Vagina (tissue), 2 donors: ENCODE measurements at regions not wholly inside any gene's neighbourhood (a gene's known extent, or its start where the extent isn't known, plus 50 kb on each side); places are given as distances from the start of the nearest gene placed in this dataset.

Experiments
- DNase-seq, 2 donors: peaks; one replicate each; pipeline ENCODE4 v3.0.0-alpha.2; 2017; ENCODE audit errors: extremely low spot score in 2 of 2
- H3K27ac ChIP-seq: fragments of 200-600 bp; sonication (generic); one replicate; pipeline ENCODE4 v1.5.1; 2019
- H3K27me3 ChIP-seq: fragments of 200-600 bp; sonication (generic); one replicate; pipeline ENCODE4 v1.5.1; 2019
- H3K36me3 ChIP-seq, 2 donors: fragments of 200-600 bp; sonication (generic); one replicate each; pipeline ENCODE4 v1.5.1; 2017 to 2019
- H3K4me1 ChIP-seq: fragments of 200-600 bp; sonication (generic); one replicate; pipeline ENCODE4 v1.5.1; 2019
- H3K4me3 ChIP-seq, 2 donors: fragments of 200-600 bp; sonication (generic); 1 replicate in 1 of 2; 2 replicates in 1 of 2; pipeline ENCODE4 v1.5.1; 2016 to 2019
- H3K9me3 ChIP-seq: fragments of 200-600 bp; sonication (generic); one replicate; pipeline ENCODE4 v1.5.1; 2019
- CTCF ChIP-seq, 3 experiments: fragments of 450-650 bp in 2 of 3; fragments of 200-600 bp in 1 of 3; sonication (generic) in 1 of 3; IDR thresholded peaks; one replicate each; pipeline ENCODE4 v1.5.1; 2017 to 2019; ENCODE audit warnings: antibody characterized with exemption in 3 of 3, mild to moderate bottlenecking in 2 of 3, moderate library complexity in 2 of 3
- POLR2A ChIP-seq, 2 donors: fragments of 450-650 bp; IDR thresholded peaks; one replicate each; pipeline ENCODE4 v1.6.1; 2017; ENCODE audit warnings: antibody characterized with exemption in 2 of 2, mild to moderate bottlenecking in 2 of 2, moderate library complexity in 2 of 2
- POLR2AphosphoS5 ChIP-seq, 2 donors: sonication (generic); formaldehyde crosslinking; IDR thresholded peaks; one replicate each; pipeline ENCODE4 v1.9.0; 2017; ENCODE audit warnings: antibody characterized with exemption in 2 of 2, mild to moderate bottlenecking in 2 of 2, low read depth in 1 of 2; ENCODE audit not compliant: insufficient read depth in 1 of 2
- intact Hi-C: fragments of 100-400 bp; cut with DNase I; formaldehyde crosslinking; loops from one replicate; pipeline ENCODE4 v1.15.1; 2023

GRCh38 chr9:103399535-103399934 lies 404.4 kb downstream of the CYLC2 start:
- Histone ChIP-seq H3K27me3 (no peaks in the 10 kb centered on the region), H3K9me3 (no peaks in the 10 kb centered on the region), H3K27ac (no peak overlapping the region), H3K4me3 (no peak overlapping the region), H3K4me1 (no peaks in the 10 kb centered on the region), H3K36me3 (no peaks in the 10 kb centered on the region)
- TF ChIP-seq POLR2A (IDR thresholded peaks at IDR 0.05) (no peak), CTCF (IDR thresholded peaks at IDR 0.05) (no peak), POLR2AphosphoS5 (IDR thresholded peaks at IDR 0.05; ENCODE audit: insufficient read depth in 1 of 2, low read depth in 1 of 2) (no peak)
- intact Hi-C loops, result no loop called here
- DNase-seq, result no peak

- intact Hi-C loops, result no loop called here
- DNase-seq, result no peak
- TF ChIP-seq POLR2AphosphoS5 (IDR thresholded peaks at IDR 0.05; ENCODE audit: insufficient read depth in 1 of 2, low read depth in 1 of 2) (no peak), POLR2A (IDR thresholded peaks at IDR 0.05) (no peak), CTCF (IDR thresholded peaks at IDR 0.05) (no peak)
- H3K27me3 ChIP-seq, result no peaks in the 10 kb centered on the region
- no peaks in the 10 kb centered on the region for H3K9me3 ChIP-seq
- no peaks in the 10 kb centered on the region for H3K36me3 ChIP-seq
- H3K27ac ChIP-seq, result no peak overlapping the region
- no peaks in the 10 kb centered on the region for H3K4me1 ChIP-seq
- no peak overlapping the region for H3K4me3 ChIP-seq
These were observed 412.1 kb downstream of the CYLC2 start for GRCh38 chr9:103407260-103407659.

- Histone ChIP-seq H3K27me3 (no peaks in the 10 kb centered on the region), H3K27ac (no peak overlapping the region), H3K9me3 (no peaks in the 10 kb centered on the region), H3K4me3 (no peak overlapping the region), H3K4me1 (no peaks in the 10 kb centered on the region), H3K36me3 (no peaks in the 10 kb centered on the region)
- no peak for DNase-seq
- TF ChIP-seq POLR2A (IDR thresholded peaks at IDR 0.05) (no peak), POLR2AphosphoS5 (IDR thresholded peaks at IDR 0.05; ENCODE audit: insufficient read depth in 1 of 2, low read depth in 1 of 2) (no peak), CTCF (IDR thresholded peaks at IDR 0.05) (no peak)
- intact Hi-C loops, result no loop called here
These were observed 414.9 kb downstream of the CYLC2 start for GRCh38 chr9:103410059-103410458.

GRCh38 chr9:103427696-103428095 lies 432.6 kb downstream of the CYLC2 start:
- intact Hi-C loops, result no loop called here
- no peaks in the 10 kb centered on the region for H3K9me3 ChIP-seq
- no peak for DNase-seq
- TF ChIP-seq CTCF (IDR thresholded peaks at IDR 0.05) (no peak), POLR2AphosphoS5 (IDR thresholded peaks at IDR 0.05; ENCODE audit: insufficient read depth in 1 of 2, low read depth in 1 of 2) (no peak), POLR2A (IDR thresholded peaks at IDR 0.05) (no peak)
- no peak overlapping the region for H3K27ac ChIP-seq
- no peaks in the 10 kb centered on the region for H3K4me1 ChIP-seq
- H3K36me3 ChIP-seq, result no peaks in the 10 kb centered on the region
- H3K4me3 ChIP-seq, result no peak overlapping the region
- no peaks in the 10 kb centered on the region for H3K27me3 ChIP-seq

GRCh38 chr9:103430469-103430868 lies 435.3 kb downstream of the CYLC2 start:
- TF ChIP-seq CTCF (IDR thresholded peaks at IDR 0.05) (no peak), POLR2A (IDR thresholded peaks at IDR 0.05) (no peak), POLR2AphosphoS5 (IDR thresholded peaks at IDR 0.05; ENCODE audit: insufficient read depth in 1 of 2, low read depth in 1 of 2) (no peak)
- intact Hi-C loops, result no loop called here

More at GRCh38 chr9:103430469-103430868, 435.3 kb downstream of the CYLC2 start:
- Histone ChIP-seq H3K27ac (no peak overlapping the region), H3K36me3 (no peaks in the 10 kb centered on the region), H3K27me3 (no peaks in the 10 kb centered on the region), H3K4me3 (no peak overlapping the region), H3K9me3 (no peaks in the 10 kb centered on the region), H3K4me1 (no peaks in the 10 kb centered on the region)
- DNase-seq, result no peak
